H1 (cell line): ENCODE measurements at regions not wholly inside any gene's neighbourhood (a gene's known extent, or its start where the extent isn't known, plus 50 kb on each side); places are given as distances from the start of the nearest gene placed in this dataset.

Source experiments
- CTCF ChIA-PET: fragments of 300-600 bp; sonication (Branson Sonifier 250); formaldehyde crosslinking; loops from one replicate; lab custom pipeline; 2021; ENCODE audit not compliant: partially characterized antibody; lab: Charles Lee
- POLR2A ChIA-PET: fragments of 300-600 bp; sonication (Branson Sonifier 250); formaldehyde crosslinking; loops from one replicate; lab custom pipeline; 2021; ENCODE audit warnings: inconsistent platforms; ENCODE audit not compliant: partially characterized antibody; lab: Charles Lee
- DNase-seq, 2 experiments: peaks; one replicate each; pipeline versions ENCODE4 v3.0.0 to v3.0.0-alpha.2; 2010 to 2022; ENCODE audit warnings: low spot score in 2 of 2, low read depth in 1 of 2, mixed read lengths in 1 of 2
- FAIRE-seq: peaks from 2 replicates; lab custom pipeline; 2011; peaks lifted over from hg19 to GRCh38; lab: Jason Lieb, UNC
- H2AFZ ChIP-seq: 2 replicates; pipeline ENCODE4 v1.8.1; 2012; ENCODE audit warnings: low read length, inconsistent platforms
- H2AK5ac ChIP-seq: 2 replicates; pipeline ENCODE4 v1.6.1; 2013; ENCODE audit warnings: low read depth, low read length
- H2BK120ac ChIP-seq: replicated peaks from 2 replicates; pipeline ENCODE3; 2013; ENCODE audit warnings: low read depth, low read length, inconsistent platforms
- H2BK12ac ChIP-seq: 2 replicates; pipeline ENCODE4 v1.6.1; 2013; ENCODE audit warnings: low read depth, low read length
- H2BK15ac ChIP-seq: 2 replicates; pipeline ENCODE4 v1.6.1; 2013; ENCODE audit warnings: low read length
- H2BK20ac ChIP-seq: 2 replicates; pipeline ENCODE4 v1.6.1; 2013; ENCODE audit warnings: low read length
- H2BK5ac ChIP-seq: 2 replicates; pipeline ENCODE4 v1.6.1; 2013; ENCODE audit warnings: low read depth, low read length
- H3K14ac ChIP-seq: 2 replicates; pipeline ENCODE4 v1.6.1; 2013; ENCODE audit warnings: inconsistent platforms; ENCODE audit not compliant: insufficient read length
- H3K18ac ChIP-seq: 2 replicates; pipeline ENCODE4 v1.6.1; 2013; ENCODE audit warnings: low read length; ENCODE audit errors: extremely low read depth
- H3K23ac ChIP-seq: 2 replicates; pipeline ENCODE4 v1.6.1; 2013; ENCODE audit warnings: inconsistent platforms; ENCODE audit not compliant: insufficient read length
- H3K23me2 ChIP-seq: 2 replicates; pipeline ENCODE4 v1.6.1; 2013; ENCODE audit warnings: low read depth, low read length
- H3K27ac ChIP-seq: 2 replicates; pipeline ENCODE4 v1.6.1; 2011; ENCODE audit warnings: low read depth, low read length, inconsistent platforms
- H3K27me3 ChIP-seq, 4 experiments: replicated peaks in 1 of 4; 1 replicate in 1 of 4; 2 replicates in 3 of 4; pipeline versions ENCODE4 v1.6.1 to v1.8.1; 2011 to 2013; ENCODE audit warnings: low read length in 3 of 4, mild to moderate bottlenecking in 3 of 4, inconsistent platforms in 2 of 4, mixed read lengths in 2 of 4, moderate library complexity in 1 of 4; ENCODE audit not compliant: control insufficient read depth in 3 of 4, insufficient read depth in 3 of 4; ENCODE audit errors: extremely low read depth in 1 of 4
- H3K36me3 ChIP-seq, 4 experiments: 2 replicates each; pipeline versions ENCODE4 v1.6.1 to v1.8.1; 2011 to 2013; ENCODE audit warnings: mild to moderate bottlenecking in 4 of 4, low read length in 3 of 4, moderate library complexity in 2 of 4, control low read depth in 1 of 4, inconsistent platforms in 1 of 4; ENCODE audit not compliant: insufficient read depth in 4 of 4, control insufficient read depth in 2 of 4
- H3K4ac ChIP-seq: replicated peaks from 2 replicates; pipeline ENCODE3; 2013; ENCODE audit warnings: low read length, low read depth, mixed read lengths, inconsistent platforms; ENCODE audit not compliant: insufficient read length
- H3K4me1 ChIP-seq, 4 experiments: replicated peaks in 1 of 4; 1 replicate in 1 of 4; 2 replicates in 3 of 4; pipeline versions ENCODE4 v1.6.1 to v1.8.1; 2011 to 2013; ENCODE audit warnings: low read length in 3 of 4, inconsistent platforms in 2 of 4, mixed read lengths in 1 of 4; ENCODE audit not compliant: insufficient read depth in 4 of 4, control insufficient read depth in 3 of 4
- H3K4me2 ChIP-seq, 2 experiments: 2 replicates each; pipeline versions ENCODE4 v1.6.1 to v1.8.1; 2011 to 2013; ENCODE audit warnings: low read depth in 2 of 2, low read length in 2 of 2, control low read depth in 1 of 2, inconsistent platforms in 1 of 2, mild to moderate bottlenecking in 1 of 2; ENCODE audit not compliant: insufficient read depth in 1 of 2
- H3K4me3 ChIP-seq, 4 experiments: fragments of 200-600, 300-600 bp in 1 of 4; sonication (generic), shearing (Covaris generic), sonication (Bioruptor Twin) in 1 of 4; 2 replicates each; pipeline versions ENCODE4 v1.5.1 to v1.8.1; 2011 to 2016; ENCODE audit warnings: low read length in 4 of 4, low read depth in 3 of 4, control low read depth in 2 of 4, inconsistent platforms in 2 of 4, mild to moderate bottlenecking in 2 of 4, mixed read lengths in 1 of 4, moderate library complexity in 1 of 4; ENCODE audit not compliant: insufficient read depth in 2 of 4; ENCODE audit errors: extremely low read depth in 1 of 4
- H3K56ac ChIP-seq: replicated peaks from 2 replicates; pipeline ENCODE3; 2013; ENCODE audit warnings: low read depth, mild to moderate bottlenecking, mixed read lengths, low read length, inconsistent platforms; ENCODE audit not compliant: insufficient read length
- H3K79me1 ChIP-seq: 2 replicates; pipeline ENCODE4 v1.6.1; 2013; ENCODE audit warnings: low read depth, low read length, control low read depth
- H3K79me2 ChIP-seq, 2 experiments: 2 replicates each; pipeline versions ENCODE4 v1.6.1 to v1.8.1; 2012 to 2013; ENCODE audit warnings: low read length in 2 of 2, mild to moderate bottlenecking in 2 of 2, inconsistent platforms in 1 of 2; ENCODE audit not compliant: insufficient read depth in 2 of 2, control insufficient read depth in 1 of 2
- H3K9ac ChIP-seq, 4 experiments: replicated peaks in 1 of 4; 1 replicate in 1 of 4; 2 replicates in 3 of 4; pipeline versions ENCODE4 v1.6.1 to v1.8.1; 2011 to 2013; ENCODE audit warnings: low read depth in 3 of 4, low read length in 3 of 4, control low read depth in 2 of 4, mild to moderate bottlenecking in 2 of 4, moderate library complexity in 2 of 4, inconsistent platforms in 1 of 4; ENCODE audit errors: extremely low read depth in 1 of 4
- H3K9me3 ChIP-seq, 2 experiments: 2 replicates each; pipeline versions ENCODE4 v1.6.1 to v1.8.1; 2012 to 2013; ENCODE audit warnings: mild to moderate bottlenecking in 2 of 2, moderate library complexity in 2 of 2, control low read depth in 1 of 2, inconsistent platforms in 1 of 2, low read depth in 1 of 2, low read length in 1 of 2, mixed read lengths in 1 of 2; ENCODE audit not compliant: insufficient read depth in 2 of 2
- H4K20me1 ChIP-seq, 2 experiments: replicated peaks in 1 of 2; 2 replicates each; pipeline versions ENCODE3 to v1.8.1; 2011 to 2013; ENCODE audit warnings: inconsistent platforms in 2 of 2, low read length in 2 of 2, mild to moderate bottlenecking in 1 of 2; ENCODE audit not compliant: insufficient read depth in 2 of 2, control insufficient read depth in 1 of 2
- H4K5ac ChIP-seq: 2 replicates; pipeline ENCODE4 v1.6.1; 2013; ENCODE audit warnings: low read length, low read depth, mixed read lengths, inconsistent platforms; ENCODE audit not compliant: insufficient read length
- H4K8ac ChIP-seq: 2 replicates; pipeline ENCODE4 v1.8.0; 2013; ENCODE audit warnings: mild to moderate bottlenecking, moderate library complexity, low read length, inconsistent platforms; ENCODE audit not compliant: insufficient read depth; ENCODE audit errors: extremely low read depth
- H4K91ac ChIP-seq: replicated peaks from 2 replicates; pipeline ENCODE3; 2013; ENCODE audit warnings: low read length, mixed read lengths, inconsistent platforms; ENCODE audit not compliant: insufficient read length
- ASH2L ChIP-seq: fragments of 200-600, 300-600 bp; sonication (generic); IDR thresholded peaks from one replicate; pipeline ENCODE4 v1.7.1; 2017; ENCODE audit warnings: low read length
- BRCA1 ChIP-seq: IDR thresholded peaks from 2 replicates; pipeline ENCODE4 v1.6.1; 2012; ENCODE audit warnings: low read depth, low read length, improper control_type of control experiment
- CTCF ChIP-seq, 3 experiments: IDR thresholded peaks; 1 replicate in 2 of 3; 2 replicates in 1 of 3; pipeline versions ENCODE4 v1.5.1 to v1.6.1; 2011; ENCODE audit warnings: low read length in 3 of 3, mild to moderate bottlenecking in 3 of 3, inconsistent platforms in 2 of 3, low read depth in 1 of 3, moderate library complexity in 1 of 3; ENCODE audit not compliant: insufficient read depth in 1 of 3; ENCODE audit errors: control extremely low read depth in 1 of 3
- FOSL1 ChIP-seq: IDR thresholded peaks from 2 replicates; pipeline ENCODE4 v1.6.1; 2011; ENCODE audit warnings: mild to moderate bottlenecking, low read depth, low read length, moderate library complexity; ENCODE audit not compliant: insufficient read depth
- GABPA ChIP-seq: IDR thresholded peaks from 2 replicates; pipeline ENCODE4 v1.6.1; 2011; ENCODE audit warnings: mild to moderate bottlenecking, low read length, moderate library complexity, borderline replicate concordance; ENCODE audit not compliant: insufficient read depth
- GTF2F1 ChIP-seq: IDR thresholded peaks from 2 replicates; pipeline ENCODE4 v1.6.1; 2012; ENCODE audit warnings: low read depth, low read length, improper control_type of control experiment, borderline replicate concordance
- HDAC2 ChIP-seq, 2 experiments: fragments of 300-600 bp in 1 of 2; sonication (generic) in 1 of 2; IDR thresholded peaks; 2 replicates each; pipeline ENCODE4 v1.6.1; 2011 to 2012; ENCODE audit warnings: low read depth in 2 of 2, low read length in 2 of 2, mild to moderate bottlenecking in 2 of 2, moderate library complexity in 2 of 2, borderline replicate concordance in 1 of 2, inconsistent platforms in 1 of 2
- MAFK ChIP-seq: IDR thresholded peaks from 2 replicates; pipeline ENCODE4 v1.6.1; 2012; ENCODE audit warnings: low read depth, mild to moderate bottlenecking, improper control_type of control experiment, low read length
- RAD21 ChIP-seq, 2 experiments: IDR thresholded peaks in 1 of 2; conservative IDR thresholded peaks in 1 of 2; 2 replicates each; pipeline ENCODE4 v1.6.1; 2011; ENCODE audit warnings: low read depth in 2 of 2, low read length in 2 of 2, improper control_type of control experiment in 1 of 2, inconsistent platforms in 1 of 2, mild to moderate bottlenecking in 1 of 2, moderate library complexity in 1 of 2
- RNF2 ChIP-seq: fragments of 200-900, 300-1000 bp; sonication (generic); IDR thresholded peaks from 2 replicates; pipeline ENCODE4 v1.7.1; 2016; ENCODE audit warnings: borderline replicate concordance, low read depth, mild to moderate bottlenecking, antibody characterized with exemption, low read length; ENCODE audit not compliant: poor library complexity, severe bottlenecking; ENCODE audit errors: missing control alignments
- SP2 ChIP-seq: IDR thresholded peaks from 2 replicates; pipeline ENCODE4 v1.6.1; 2012; ENCODE audit warnings: mild to moderate bottlenecking, low read length, inconsistent platforms
- WGBS, 2 experiments: shearing (Covaris generic) in 1 of 2; methylation state at CpG; one replicate each; pipeline versions ENCODE4 v1.1.6 to v1.1.7; 2013 to 2015; ENCODE audit warnings: low lambda C conversion rate in 2 of 2, mixed read lengths in 2 of 2, inconsistent platforms in 1 of 2, low coverage in 1 of 2, missing lambda C conversion rate in 1 of 2; ENCODE audit not compliant: insufficient replicate concordance in 2 of 2, insufficient coverage in 1 of 2, insufficient read length in 1 of 2; ENCODE audit errors: extremely low coverage in 1 of 2, missing lambda C conversion rate in 1 of 2; 5-methylcytosine and 5-hydroxymethylcytosine counted together

GRCh38 chrX:38919202-38919601 is 117.9 kb downstream of the MID1IP1 start:
- no peak overlapping the region for H3K27ac ChIP-seq
- no peak overlapping the region for H3K56ac ChIP-seq
- H3K23ac ChIP-seq = no peak overlapping the region
- H4K20me1 ChIP-seq = no peaks in the 10 kb centered on the region
- H2BK20ac ChIP-seq = no peak overlapping the region
- H2BK15ac ChIP-seq = no peak overlapping the region
- H2AFZ ChIP-seq = no peak overlapping the region
- H3K79me2 ChIP-seq = no peaks in the 10 kb centered on the region
- H3K18ac ChIP-seq = no peak overlapping the region
- no peak overlapping the region for H3K14ac ChIP-seq
- CTCF ChIA-PET = interaction anchor here (0.9 to 1.3 kb wide), 2 partner anchors 10 to 68 kb away, joined by 3 read pairs; no protein-coding TSS in a partner anchor
- no peak overlapping the region for H3K9ac ChIP-seq
- no peaks in the 10 kb centered on the region for H3K27me3 ChIP-seq
- no peak overlapping the region for H4K91ac ChIP-seq
- no peak overlapping the region for H2BK120ac ChIP-seq
- no peaks in the 10 kb centered on the region for H3K4me1 ChIP-seq
- no peak for DNase-seq
- H3K79me1 ChIP-seq = no peaks in the 10 kb centered on the region
- no peak overlapping the region for H4K5ac ChIP-seq
- 100% methylated on average over 1 of the region's 2 CpGs; no CpG with 5 or more reads in 1 of the 2 experiments for whole genome bisulfite sequencing, 2 experiments
- H2BK5ac ChIP-seq = no peak overlapping the region
- H2BK12ac ChIP-seq = no peak overlapping the region
- no peak overlapping the region for H4K8ac ChIP-seq
- H3K23me2 ChIP-seq = no peaks in the 10 kb centered on the region
- POLR2A ChIA-PET = no interaction called here
- H3K36me3 ChIP-seq = no peaks in the 10 kb centered on the region
- no peaks in the 10 kb centered on the region for H3K9me3 ChIP-seq
- H3K4me2 ChIP-seq = no peak overlapping the region
- H2AK5ac ChIP-seq = no peak overlapping the region
- no peak for FAIRE-seq
- no peak overlapping the region for H3K4ac ChIP-seq
- H3K4me3 ChIP-seq = no peak overlapping the region
- TF ChIP-seq RAD21 (IDR thresholded peaks at IDR 0.05 in 1 of 2, conservative IDR thresholded peaks at IDR 0.05 in 1 of 2; ENCODE audit: low read depth in 2 of 2, low read length in 2 of 2) = no peak
- TF ChIP-seq GTF2F1 = no peak
- no peak for TF ChIP-seq RNF2
- TF ChIP-seq CTCF (IDR thresholded peaks at IDR 0.05; ENCODE audit: control extremely low read depth in 1 of 3, insufficient read depth in 1 of 3, low read depth in 1 of 3, low read length in 3 of 3) = no peak
- no peak for TF ChIP-seq HDAC2 (IDR thresholded peaks at IDR 0.05; ENCODE audit: borderline replicate concordance in 1 of 2, low read depth in 2 of 2, low read length in 2 of 2)
- TF ChIP-seq BRCA1 = no peak
- no peak for TF ChIP-seq GABPA
- TF ChIP-seq FOSL1 = no peak
- no peak for TF ChIP-seq ASH2L
- TF ChIP-seq MAFK = no peak
- no peak for TF ChIP-seq SP2
